ENCODE measurements at regions not wholly inside any gene's neighbourhood (a gene's known extent, or its start where the extent isn't known, plus 50 kb on each side); places are given as distances from the start of the nearest gene placed in this dataset.

- Histone ChIP-seq H3K9ac (ENCODE audit: low read length) (no peak overlapping the region), H2AFZ (ENCODE audit: low read depth, low read length, poor library complexity, severe bottlenecking) (no peak overlapping the region), H3K4me1 (ENCODE audit: control insufficient read depth in 1 of 2, insufficient read depth in 2 of 2, low read length in 2 of 2) (no peaks in the 10 kb centered on the region), H3K36me3 (ENCODE audit: control insufficient read depth in 1 of 2, insufficient read depth in 2 of 2, low read length in 2 of 2) (no peaks in the 10 kb centered on the region), H3K27ac (ENCODE audit: low read depth, low read length) (no peak overlapping the region), H3K9me2 (ENCODE audit: insufficient read depth) (no peaks in the 10 kb centered on the region), H3K27me3 (ENCODE audit: insufficient read depth, low read length) (no peaks in the 10 kb centered on the region), H3K4me2 (ENCODE audit: low read length) (no peak overlapping the region), H4K20me1 (ENCODE audit: insufficient read depth) (no peaks in the 10 kb centered on the region), H3K9me3 (ENCODE audit: control insufficient read depth in 1 of 2, insufficient read depth in 1 of 2, low read depth in 1 of 2, low read length in 2 of 2) (no peaks in the 10 kb centered on the region), H3K4me3 (replicated peaks in 1 of 2; ENCODE audit: low read depth in 1 of 2, low read length in 2 of 2) (no peak overlapping the region), H3K79me2 (ENCODE audit: insufficient read depth, low read length) (no peaks in the 10 kb centered on the region)
- BruUV-seq (replicated peaks): no TSS peak
- no peak for ATAC-seq
- CTCF ChIA-PET: no interaction called here
- TF ChIP-seq YY1 (IDR thresholded peaks at IDR 0.05; ENCODE audit: extremely low read depth, insufficient replicate concordance, low read depth, low read length) (no peak), RAD21 (IDR thresholded peaks at IDR 0.05; ENCODE audit: low read depth) (no peak), EZH2phosphoT487 (IDR thresholded peaks at IDR 0.05; ENCODE audit: borderline replicate concordance) (no peak), SIN3A (IDR thresholded peaks at IDR 0.05; ENCODE audit: low read depth) (no peak)
- intact Hi-C loops (cut with micrococcal nuclease): no loop called here
- no peak for DNase-seq (ENCODE audit: low read depth, low spot score)
- RAD21 ChIA-PET (ENCODE audit: low non-redundant PET in 1 of 2, low total read pairs in 2 of 2, uncharacterized antibody in 2 of 2, unreplicated experiment in 2 of 2): no interaction called here
- POLR2A ChIA-PET: no interaction called here
Observed at GRCh38 chr6:19268718-19269117, 568.5 kb upstream of the ID4 start.

DNA sequence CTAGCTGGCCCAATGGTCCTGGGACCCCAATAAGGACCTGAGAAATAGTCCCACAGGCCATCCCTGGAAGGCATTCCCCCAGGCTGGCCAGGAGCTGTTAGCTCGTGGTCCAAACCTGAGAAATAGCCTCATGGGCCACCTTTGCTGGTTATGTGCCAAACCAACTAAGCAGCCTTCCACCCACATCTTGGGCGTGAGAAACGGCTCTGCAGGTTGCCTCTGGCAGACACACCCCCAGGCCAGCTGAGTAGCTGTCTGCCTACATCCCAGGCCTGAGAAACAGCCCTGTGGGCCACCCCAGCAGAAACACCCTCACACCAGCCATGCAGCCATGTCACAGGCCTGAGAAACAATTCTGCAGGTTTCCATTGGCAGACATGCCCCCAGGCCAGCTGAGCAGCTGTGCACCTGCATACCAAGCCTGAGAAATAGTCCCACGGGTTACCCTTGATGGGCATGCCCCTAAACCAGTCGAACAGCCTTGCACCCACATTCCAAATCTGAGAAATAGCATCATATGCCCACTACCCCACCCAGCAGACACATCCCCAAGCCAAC, 567.8 kb upstream of the ID4 start:
- no peak for ATAC-seq
- no peak overlapping the region for H3K27ac ChIP-seq (ENCODE audit: low read depth, low read length)
- no peaks in the 10 kb centered on the region for H3K4me1 ChIP-seq (ENCODE audit: control insufficient read depth in 1 of 2, insufficient read depth in 2 of 2, low read length in 2 of 2)
- POLR2A ChIA-PET: no interaction called here
- H3K9me3 ChIP-seq (ENCODE audit: control insufficient read depth in 1 of 2, insufficient read depth in 1 of 2, low read depth in 1 of 2, low read length in 2 of 2): no peaks in the 10 kb centered on the region
- H3K9me2 ChIP-seq (ENCODE audit: insufficient read depth): no peaks in the 10 kb centered on the region
- CTCF ChIA-PET: no interaction called here
- no TSS peak for BruUV-seq (replicated peaks)
- TF ChIP-seq POLR2A (IDR thresholded peaks at IDR 0.05; ENCODE audit: borderline replicate concordance, extremely low read depth, insufficient read depth, insufficient read length) (no peak), SRF (IDR thresholded peaks at IDR 0.05; ENCODE audit: low read depth) (no peak), JUND (IDR thresholded peaks at IDR 0.05) (no peak), MAX (IDR thresholded peaks at IDR 0.05) (no peak), YY1 (IDR thresholded peaks at IDR 0.05; ENCODE audit: extremely low read depth, insufficient replicate concordance, low read depth, low read length) (no peak), EZH2 (IDR thresholded peaks at IDR 0.05) (no peak), POLR2AphosphoS5 (IDR thresholded peaks at IDR 0.05; ENCODE audit: low read depth, low read length) (no peak)
- TF ChIP-seq, protein P1, sequence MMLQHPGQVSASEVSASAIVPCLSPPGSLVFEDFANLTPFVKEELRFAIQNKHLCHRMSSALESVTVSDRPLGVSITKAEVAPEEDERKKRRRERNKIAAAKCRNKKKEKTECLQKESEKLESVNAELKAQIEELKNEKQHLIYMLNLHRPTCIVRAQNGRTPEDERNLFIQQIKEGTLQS (IDR thresholded peaks at IDR 0.05): no peak
- TF ChIP-seq, protein P2, sequence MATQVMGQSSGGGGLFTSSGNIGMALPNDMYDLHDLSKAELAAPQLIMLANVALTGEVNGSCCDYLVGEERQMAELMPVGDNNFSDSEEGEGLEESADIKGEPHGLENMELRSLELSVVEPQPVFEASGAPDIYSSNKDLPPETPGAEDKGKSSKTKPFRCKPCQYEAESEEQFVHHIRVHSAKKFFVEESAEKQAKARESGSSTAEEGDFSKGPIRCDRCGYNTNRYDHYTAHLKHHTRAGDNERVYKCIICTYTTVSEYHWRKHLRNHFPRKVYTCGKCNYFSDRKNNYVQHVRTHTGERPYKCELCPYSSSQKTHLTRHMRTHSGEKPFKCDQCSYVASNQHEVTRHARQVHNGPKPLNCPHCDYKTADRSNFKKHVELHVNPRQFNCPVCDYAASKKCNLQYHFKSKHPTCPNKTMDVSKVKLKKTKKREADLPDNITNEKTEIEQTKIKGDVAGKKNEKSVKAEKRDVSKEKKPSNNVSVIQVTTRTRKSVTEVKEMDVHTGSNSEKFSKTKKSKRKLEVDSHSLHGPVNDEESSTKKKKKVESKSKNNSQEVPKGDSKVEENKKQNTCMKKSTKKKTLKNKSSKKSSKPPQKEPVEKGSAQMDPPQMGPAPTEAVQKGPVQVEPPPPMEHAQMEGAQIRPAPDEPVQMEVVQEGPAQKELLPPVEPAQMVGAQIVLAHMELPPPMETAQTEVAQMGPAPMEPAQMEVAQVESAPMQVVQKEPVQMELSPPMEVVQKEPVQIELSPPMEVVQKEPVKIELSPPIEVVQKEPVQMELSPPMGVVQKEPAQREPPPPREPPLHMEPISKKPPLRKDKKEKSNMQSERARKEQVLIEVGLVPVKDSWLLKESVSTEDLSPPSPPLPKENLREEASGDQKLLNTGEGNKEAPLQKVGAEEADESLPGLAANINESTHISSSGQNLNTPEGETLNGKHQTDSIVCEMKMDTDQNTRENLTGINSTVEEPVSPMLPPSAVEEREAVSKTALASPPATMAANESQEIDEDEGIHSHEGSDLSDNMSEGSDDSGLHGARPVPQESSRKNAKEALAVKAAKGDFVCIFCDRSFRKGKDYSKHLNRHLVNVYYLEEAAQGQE (IDR thresholded peaks at IDR 0.05; ENCODE audit: low read depth): no peak
- H2AFZ ChIP-seq (ENCODE audit: low read depth, low read length, poor library complexity, severe bottlenecking): no peak overlapping the region
- H3K4me3 ChIP-seq (replicated peaks in 1 of 2; ENCODE audit: low read depth in 1 of 2, low read length in 2 of 2): no peak overlapping the region
- no peaks in the 10 kb centered on the region for H3K27me3 ChIP-seq (ENCODE audit: insufficient read depth, low read length)
- no peak for DNase-seq (ENCODE audit: low read depth, low spot score)
- no peak overlapping the region for H3K4me2 ChIP-seq (ENCODE audit: low read length)
- H3K79me2 ChIP-seq (ENCODE audit: insufficient read depth, low read length): no peaks in the 10 kb centered on the region
- no peak overlapping the region for H3K9ac ChIP-seq (ENCODE audit: low read length)
- intact Hi-C loops (cut with micrococcal nuclease): no loop called here
- H3K36me3 ChIP-seq (ENCODE audit: control insufficient read depth in 1 of 2, insufficient read depth in 2 of 2, low read length in 2 of 2): no peaks in the 10 kb centered on the region
- RAD21 ChIA-PET (ENCODE audit: low non-redundant PET in 1 of 2, low total read pairs in 2 of 2, uncharacterized antibody in 2 of 2, unreplicated experiment in 2 of 2): no interaction called here
- no peaks in the 10 kb centered on the region for H4K20me1 ChIP-seq (ENCODE audit: insufficient read depth)
